ENCODE measurements at regions not wholly inside any gene's neighbourhood (a gene's known extent, or its start where the extent isn't known, plus 50 kb on each side); places are given as distances from the start of the nearest gene placed in this dataset.

DNA sequence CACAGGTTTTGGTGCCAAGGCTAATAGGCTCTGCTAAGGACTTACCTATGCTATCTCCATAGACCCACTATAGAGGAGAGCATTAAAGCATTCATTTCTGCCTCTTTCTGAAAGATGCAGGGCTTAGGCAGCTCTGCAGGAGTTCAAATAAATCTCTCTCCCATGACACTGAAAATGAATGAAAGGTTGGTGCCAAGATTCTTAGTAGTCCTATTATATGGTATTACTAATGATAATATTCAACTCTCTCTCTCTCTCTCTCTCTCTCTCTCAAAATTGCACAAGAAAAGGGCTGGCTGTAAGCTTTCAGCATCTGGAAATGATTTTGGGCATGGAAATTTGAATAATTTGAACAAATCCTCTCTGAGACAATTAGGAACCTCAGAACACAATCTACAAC, 433.7 kb downstream of the MBD2 start:
- TF ChIP-seq, protein P1, sequence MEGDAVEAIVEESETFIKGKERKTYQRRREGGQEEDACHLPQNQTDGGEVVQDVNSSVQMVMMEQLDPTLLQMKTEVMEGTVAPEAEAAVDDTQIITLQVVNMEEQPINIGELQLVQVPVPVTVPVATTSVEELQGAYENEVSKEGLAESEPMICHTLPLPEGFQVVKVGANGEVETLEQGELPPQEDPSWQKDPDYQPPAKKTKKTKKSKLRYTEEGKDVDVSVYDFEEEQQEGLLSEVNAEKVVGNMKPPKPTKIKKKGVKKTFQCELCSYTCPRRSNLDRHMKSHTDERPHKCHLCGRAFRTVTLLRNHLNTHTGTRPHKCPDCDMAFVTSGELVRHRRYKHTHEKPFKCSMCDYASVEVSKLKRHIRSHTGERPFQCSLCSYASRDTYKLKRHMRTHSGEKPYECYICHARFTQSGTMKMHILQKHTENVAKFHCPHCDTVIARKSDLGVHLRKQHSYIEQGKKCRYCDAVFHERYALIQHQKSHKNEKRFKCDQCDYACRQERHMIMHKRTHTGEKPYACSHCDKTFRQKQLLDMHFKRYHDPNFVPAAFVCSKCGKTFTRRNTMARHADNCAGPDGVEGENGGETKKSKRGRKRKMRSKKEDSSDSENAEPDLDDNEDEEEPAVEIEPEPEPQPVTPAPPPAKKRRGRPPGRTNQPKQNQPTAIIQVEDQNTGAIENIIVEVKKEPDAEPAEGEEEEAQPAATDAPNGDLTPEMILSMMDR (IDR thresholded peaks at IDR 0.05; ENCODE audit: insufficient read depth, low read length, poor library complexity, severe bottlenecking) = no peak
- H3K4me3 ChIP-seq (replicated peaks; ENCODE audit: low read depth, low read length) = no peak overlapping the region
- no peaks in the 10 kb centered on the region for H3K27me3 ChIP-seq (replicated peaks; ENCODE audit: control insufficient read depth, insufficient read depth, low read length)
- DNase-seq (ENCODE audit: extremely low read depth, insufficient read length) = no peak
- no peaks in the 10 kb centered on the region for H3K36me3 ChIP-seq (ENCODE audit: control insufficient read depth, insufficient read depth, low read length)

DNA sequence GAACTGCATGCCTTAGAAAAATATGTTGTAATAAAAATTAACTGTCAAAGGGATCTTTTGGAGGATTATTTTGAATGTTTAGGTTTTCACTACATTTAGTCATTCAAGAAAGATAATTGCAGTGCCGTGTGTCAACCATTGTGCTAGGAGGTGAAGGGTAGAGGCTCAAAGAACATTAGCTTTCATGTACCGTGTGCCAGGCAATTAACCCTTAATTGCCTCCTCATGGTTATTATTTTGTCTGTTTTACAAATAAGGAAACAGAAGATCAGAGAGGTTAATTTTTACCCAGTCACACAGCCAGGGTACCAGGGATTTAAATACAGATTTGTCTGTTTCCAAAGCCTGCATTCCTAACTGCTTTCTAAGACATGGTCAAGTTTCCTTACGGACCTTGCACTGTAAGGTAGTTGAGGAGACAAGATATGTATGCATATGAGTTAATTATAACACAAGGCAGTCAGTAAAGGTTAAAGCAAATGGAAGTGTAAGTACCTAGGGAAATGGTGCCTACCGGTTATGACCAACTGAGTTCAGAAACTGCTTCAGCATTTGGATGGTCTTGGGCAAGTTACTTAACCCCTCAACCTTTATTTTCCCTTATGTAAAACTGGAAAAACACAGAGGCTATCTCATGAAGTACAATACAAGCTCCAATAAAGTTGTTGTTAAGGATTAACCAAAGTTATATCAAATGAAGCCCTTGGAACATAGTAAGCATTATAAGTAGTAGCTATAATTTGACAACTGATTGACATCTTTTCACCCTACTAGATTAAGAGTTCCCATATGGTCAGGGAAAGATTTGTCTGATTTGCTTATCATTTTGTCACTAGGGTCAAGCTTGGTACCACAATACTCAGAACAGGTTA, 434.9 kb downstream of the MBD2 start:
- Histone ChIP-seq H3K27me3 (replicated peaks; ENCODE audit: control insufficient read depth, insufficient read depth, low read length) (no peaks in the 10 kb centered on the region), H3K36me3 (ENCODE audit: control insufficient read depth, insufficient read depth, low read length) (no peaks in the 10 kb centered on the region), H3K4me3 (replicated peaks; ENCODE audit: low read depth, low read length) (no peak overlapping the region)
- no peak for DNase-seq (ENCODE audit: extremely low read depth, insufficient read length)
- TF ChIP-seq, protein P1 (IDR thresholded peaks at IDR 0.05; ENCODE audit: insufficient read depth, low read length, poor library complexity, severe bottlenecking) = no peak

DNA sequence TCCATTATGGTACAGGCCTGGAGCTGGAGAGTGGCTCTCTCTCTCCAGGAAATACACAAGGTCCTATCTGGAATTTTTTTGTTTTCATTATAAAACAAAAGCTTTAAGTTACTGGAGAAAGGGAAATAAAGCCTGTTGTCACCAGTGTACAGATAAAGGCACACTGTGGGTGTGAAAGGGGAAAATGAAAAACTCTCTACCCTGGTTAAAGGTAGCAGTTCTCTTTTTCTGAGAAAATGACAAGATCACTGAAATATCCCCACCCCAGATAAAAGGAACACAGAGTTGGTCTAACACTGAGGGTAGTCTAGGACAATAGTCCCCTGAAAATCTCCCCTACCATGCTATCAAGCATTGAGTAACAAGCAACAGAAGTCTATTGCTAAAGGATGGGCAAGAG, 438.7 kb downstream of the MBD2 start:
- Histone ChIP-seq H3K4me3 (replicated peaks; ENCODE audit: low read depth, low read length) (no peak overlapping the region), H3K27me3 (replicated peaks; ENCODE audit: control insufficient read depth, insufficient read depth, low read length) (no peaks in the 10 kb centered on the region), H3K36me3 (ENCODE audit: control insufficient read depth, insufficient read depth, low read length) (no peaks in the 10 kb centered on the region)
- DNase-seq (ENCODE audit: extremely low read depth, insufficient read length) = no peak
- TF ChIP-seq, protein P1 (IDR thresholded peaks at IDR 0.05; ENCODE audit: insufficient read depth, low read length, poor library complexity, severe bottlenecking) = no peak

DNA sequence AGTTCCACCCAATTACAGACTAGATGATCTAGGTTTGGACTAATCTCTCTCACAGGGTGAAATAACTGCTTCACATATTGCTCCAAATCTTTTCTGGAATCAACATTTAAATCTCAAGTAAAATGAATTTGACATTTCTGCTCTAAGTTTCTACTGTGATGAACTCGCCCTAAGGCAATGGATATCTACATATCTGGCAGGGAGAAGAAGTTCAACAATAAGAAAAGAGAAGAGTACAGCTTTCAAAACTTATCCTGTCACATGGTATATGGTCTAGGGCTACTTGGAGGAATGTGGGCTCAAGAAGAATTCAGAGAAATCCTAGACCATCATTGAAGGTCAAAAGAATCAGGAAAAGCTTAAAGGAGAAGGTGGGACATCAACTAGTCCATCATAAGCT, 440.2 kb downstream of the MBD2 start:
- no peaks in the 10 kb centered on the region for H3K27me3 ChIP-seq (replicated peaks; ENCODE audit: control insufficient read depth, insufficient read depth, low read length)
- no peak for DNase-seq (ENCODE audit: extremely low read depth, insufficient read length)
- TF ChIP-seq, protein P1 (IDR thresholded peaks at IDR 0.05; ENCODE audit: insufficient read depth, low read length, poor library complexity, severe bottlenecking) = no peak

DNA sequence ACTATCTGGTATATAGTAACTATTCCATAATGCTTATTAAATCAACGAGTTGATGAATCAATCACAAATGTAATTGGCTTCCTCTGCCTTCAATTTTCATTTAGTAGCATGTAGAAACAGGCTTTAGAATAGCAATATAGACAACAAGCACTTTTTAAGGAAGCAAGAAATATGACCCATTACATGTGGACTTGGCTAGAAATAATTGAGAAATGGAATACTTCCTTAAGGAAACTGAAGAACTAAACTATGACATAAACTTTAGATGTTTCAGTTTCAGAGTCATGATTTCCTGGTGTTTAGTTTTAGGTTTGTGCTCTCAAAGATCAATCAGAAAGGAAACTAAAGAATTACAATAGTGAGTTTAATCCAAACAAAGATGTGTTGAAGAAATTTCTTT, 443.8 kb downstream of the MBD2 start:
- DNase-seq (ENCODE audit: extremely low read depth, insufficient read length) = no peak
- TF ChIP-seq, protein P1 (IDR thresholded peaks at IDR 0.05; ENCODE audit: insufficient read depth, low read length, poor library complexity, severe bottlenecking) = no peak
- Histone ChIP-seq H3K4me3 (replicated peaks; ENCODE audit: low read depth, low read length) (no peak overlapping the region), H3K27me3 (replicated peaks; ENCODE audit: control insufficient read depth, insufficient read depth, low read length) (no peaks in the 10 kb centered on the region), H3K36me3 (ENCODE audit: control insufficient read depth, insufficient read depth, low read length) (no peaks in the 10 kb centered on the region)

More for the DNA sequence above, 440.2 kb downstream of the MBD2 start:
- no peaks in the 10 kb centered on the region for H3K36me3 ChIP-seq (ENCODE audit: control insufficient read depth, insufficient read depth, low read length)
- no peak overlapping the region for H3K4me3 ChIP-seq (replicated peaks; ENCODE audit: low read depth, low read length)
